GM23338 (cell line): ENCODE measurements at regions not wholly inside any gene's neighbourhood (a gene's known extent, or its start where the extent isn't known, plus 50 kb on each side); places are given as distances from the start of the nearest gene placed in this dataset.

ENCODE experiments used
- ATAC-seq: fragments of 200-7000 bp; cut with Tn5 transposase; 3 replicates; pipeline ENCODE4 v1.9.1; 2020
- DNase-seq: peaks from one replicate; pipeline ENCODE4 v3.0.0-alpha.2; 2015; ENCODE audit warnings: low spot score
- H2AFZ ChIP-seq: fragments of 200-600 bp; sonication (generic); 2 replicates; pipeline ENCODE4 v1.8.0; 2016; ENCODE audit warnings: antibody characterized with exemption, mild to moderate bottlenecking, moderate library complexity
- H3F3A ChIP-seq: fragments of 200-600 bp; sonication (generic); replicated peaks from 2 replicates; pipeline ENCODE4 v1.8.0; 2017; ENCODE audit warnings: antibody characterized with exemption, mixed run types, low read depth
- H3K27ac ChIP-seq: fragments of 200-600 bp; sonication (generic); 2 replicates; pipeline ENCODE4 v1.6.1; 2016; ENCODE audit warnings: low read depth
- H3K27me3 ChIP-seq: fragments of 200-600 bp; sonication (generic); 2 replicates; pipeline ENCODE4 v1.8.0; 2016; ENCODE audit warnings: mild to moderate bottlenecking, mixed run types, moderate library complexity; ENCODE audit not compliant: insufficient read depth
- H3K36me3 ChIP-seq: fragments of 200-600 bp; sonication (generic); 2 replicates; pipeline ENCODE4 v1.8.0; 2016; ENCODE audit warnings: mild to moderate bottlenecking; ENCODE audit not compliant: insufficient read depth
- H3K4me1 ChIP-seq: fragments of 200-600 bp; sonication (generic); 2 replicates; pipeline ENCODE4 v1.8.0; 2016; ENCODE audit warnings: mild to moderate bottlenecking, moderate library complexity; ENCODE audit not compliant: insufficient read depth
- H3K4me2 ChIP-seq: fragments of 200-600 bp; sonication (generic); 2 replicates; pipeline ENCODE4 v1.7.1; 2017; ENCODE audit warnings: mixed run types
- H3K4me3 ChIP-seq: fragments of 200-600 bp; sonication (generic); 2 replicates; pipeline ENCODE4 v1.6.1; 2016; ENCODE audit warnings: mixed run types
- H3K79me2 ChIP-seq: fragments of 200-600 bp; sonication (generic); replicated peaks from 2 replicates; pipeline ENCODE4 v1.8.0; 2017; ENCODE audit warnings: mild to moderate bottlenecking; ENCODE audit not compliant: insufficient read depth
- H3K9me2 ChIP-seq: fragments of 200-600 bp; sonication (generic); 2 replicates; pipeline ENCODE4 v1.8.0; 2017; ENCODE audit not compliant: insufficient read depth
- H4K20me1 ChIP-seq: fragments of 200-600 bp; sonication (generic); replicated peaks from 2 replicates; pipeline ENCODE4 v1.8.0; 2017; ENCODE audit warnings: mild to moderate bottlenecking; ENCODE audit not compliant: insufficient read depth
- H3K27ac Mint-ChIP-seq: 2 replicates; pipeline ENCODE4 v1.8.0; 2020; ENCODE audit warnings: inconsistent platforms, mild to moderate bottlenecking, moderate library complexity, mixed read lengths
- H3K27me3 Mint-ChIP-seq: 3 replicates; pipeline ENCODE4 v1.8.0; 2022; ENCODE audit warnings: low read depth, mild to moderate bottlenecking, moderate library complexity, mixed read lengths, inconsistent platforms; ENCODE audit not compliant: insufficient read depth, poor library complexity
- H3K36me3 Mint-ChIP-seq: 3 replicates; pipeline ENCODE4 v1.8.0; 2021; ENCODE audit warnings: low read depth, mild to moderate bottlenecking, inconsistent platforms, moderate library complexity, mixed read lengths
- H3K4me1 Mint-ChIP-seq: 3 replicates; pipeline ENCODE4 v1.8.0; 2020; ENCODE audit warnings: mild to moderate bottlenecking, inconsistent platforms, mixed read lengths
- H3K4me3 Mint-ChIP-seq: 3 replicates; pipeline ENCODE4 v1.8.0; 2021; ENCODE audit warnings: moderate library complexity, mild to moderate bottlenecking, inconsistent platforms, mixed read lengths
- H3K9me3 Mint-ChIP-seq: 3 replicates; pipeline ENCODE4 v1.8.0; 2020; ENCODE audit warnings: moderate library complexity, mild to moderate bottlenecking, inconsistent platforms, mixed read lengths
- CTCF ChIP-seq, 2 experiments: fragments of 200-600 bp in 1 of 2; sonication (generic) in 1 of 2; conservative IDR thresholded peaks; 2 replicates each; pipeline versions ENCODE4 v1.5.1 to v1.6.1; 2016 to 2017; ENCODE audit warnings: antibody characterized with exemption in 2 of 2, low read depth in 2 of 2, mild to moderate bottlenecking in 2 of 2, moderate library complexity in 1 of 2
- EZH2phosphoT487 ChIP-seq: fragments of 200-600 bp; sonication (generic); IDR thresholded peaks from one replicate; pipeline ENCODE4 v1.8.1; 2018; ENCODE audit warnings: antibody characterized with exemption; ENCODE audit not compliant: unreplicated experiment
- POLR2AphosphoS5 ChIP-seq: IDR thresholded peaks from 2 replicates; pipeline ENCODE4 v1.6.1; 2016; ENCODE audit warnings: antibody characterized with exemption, low read depth
- REST ChIP-seq: IDR thresholded peaks from one replicate; pipeline ENCODE4 v1.6.1; 2018; ENCODE audit warnings: antibody characterized with exemption; ENCODE audit not compliant: unreplicated experiment
- ZNF114 ChIP-seq: fragments of 250-450 bp; sonication (Bioruptor Pico); IDR thresholded peaks from 2 replicates; pipeline ENCODE4 v1.5.0; 2020; ENCODE audit warnings: mild to moderate bottlenecking, moderate library complexity
- ZNF462 ChIP-seq: fragments of 250-450 bp; sonication (Bioruptor Pico); IDR thresholded peaks from 2 replicates; pipeline ENCODE4 v1.5.0; 2020; ENCODE audit warnings: mild to moderate bottlenecking, moderate library complexity

GRCh38 chr3:110583373-110583935 is 488.2 kb upstream of the NECTIN3 start (continued):
- no peak for TF ChIP-seq ZNF462 (CRISPR knock-in tag)

- no peak for ATAC-seq
- TF ChIP-seq CTCF (conservative IDR thresholded peaks at IDR 0.05; ENCODE audit: low read depth in 2 of 2) (no peak), EZH2phosphoT487 (no peak), POLR2AphosphoS5 (no peak), ZNF114 (CRISPR knock-in tag) (no peak), REST (no peak)
These were observed 482.7 kb upstream of the NECTIN3 start for GRCh38 chr3:110588906-110589305.

More at GRCh38 chr3:110588906-110589305, 482.7 kb upstream of the NECTIN3 start:
- Mint-ChIP-seq H3K27ac (no peak overlapping the region), H3K36me3 (peaks cover 25% of the 10 kb centered on the region), H3K27me3 (no peaks in the 10 kb centered on the region), H3K9me3 (peaks cover 20% of the 10 kb centered on the region), H3K4me1 (peaks cover 7% of the 10 kb centered on the region), H3K4me3 (no peak overlapping the region)
- no peak overlapping the region for H3K4me3 ChIP-seq
- peaks cover 9% of the 10 kb centered on the region for H3K9me2 ChIP-seq
- no peak for DNase-seq
- no peaks in the 10 kb centered on the region for H3K27me3 ChIP-seq
- H3K4me1 ChIP-seq = peaks cover 6% of the 10 kb centered on the region; the same call in 1 of the 2 replicates
- no peak overlapping the region for H3K4me2 ChIP-seq
- H4K20me1 ChIP-seq = no peaks in the 10 kb centered on the region
- no peaks in the 10 kb centered on the region for H3F3A ChIP-seq
- H3K27ac ChIP-seq = no peak overlapping the region
- no peaks in the 10 kb centered on the region for H3K79me2 ChIP-seq
- H3K36me3 ChIP-seq = no peaks in the 10 kb centered on the region
- H2AFZ ChIP-seq = 0 out of 2 replicates have a peak overlapping the region, but pooled peaks have one; percentile 49
